ENCODE measurements at regions not wholly inside any gene's neighbourhood (a gene's known extent, or its start where the extent isn't known, plus 50 kb on each side); places are given as distances from the start of the nearest gene placed in this dataset.

GRCh38 chr1:72419229-72419628, 136.9 kb upstream of the NEGR1 start:
- Histone ChIP-seq H3K36me3 (ENCODE audit: control insufficient read depth, insufficient read depth, low read length) (no peaks in the 10 kb centered on the region), H3K27me3 (ENCODE audit: control insufficient read depth, insufficient read depth, low read length) (no peaks in the 10 kb centered on the region), H3K4me3 (ENCODE audit: low read depth, low read length) (no peak overlapping the region)
- FAIRE-seq: no peak
- no peak for TF ChIP-seq CTCF (IDR thresholded peaks at IDR 0.05; ENCODE audit: insufficient read depth, low read length, severe bottlenecking)
- DNase-seq (ENCODE audit: low read depth): no peak

GRCh38 chr1:72412286-72412685, 129.9 kb upstream of the NEGR1 start:
- no peaks in the 10 kb centered on the region for H3K36me3 ChIP-seq (ENCODE audit: control insufficient read depth, insufficient read depth, low read length)
- TF ChIP-seq CTCF (IDR thresholded peaks at IDR 0.05; ENCODE audit: insufficient read depth, low read length, severe bottlenecking): no peak
- H3K27me3 ChIP-seq (ENCODE audit: control insufficient read depth, insufficient read depth, low read length): no peaks in the 10 kb centered on the region
- no peak for FAIRE-seq
- H3K4me3 ChIP-seq (ENCODE audit: low read depth, low read length): no peak overlapping the region
- peak; percentile 80 for DNase-seq (ENCODE audit: low read depth)

- DNase-seq (ENCODE audit: low read depth): no peak
These were observed 117.5 kb upstream of the NEGR1 start for GRCh38 chr1:72399807-72400206.

GRCh38 chr1:72397786-72398185, 115.4 kb upstream of the NEGR1 start:
- Histone ChIP-seq H3K27me3 (ENCODE audit: control insufficient read depth, insufficient read depth, low read length) (no peaks in the 10 kb centered on the region), H3K4me3 (ENCODE audit: low read depth, low read length) (no peak overlapping the region), H3K36me3 (ENCODE audit: control insufficient read depth, insufficient read depth, low read length) (no peaks in the 10 kb centered on the region)
- no peak for FAIRE-seq
- no peak for DNase-seq (ENCODE audit: low read depth)
- no peak for TF ChIP-seq CTCF (IDR thresholded peaks at IDR 0.05; ENCODE audit: insufficient read depth, low read length, severe bottlenecking)

More at GRCh38 chr1:72399807-72400206, 117.5 kb upstream of the NEGR1 start:
- no peak for TF ChIP-seq CTCF (IDR thresholded peaks at IDR 0.05; ENCODE audit: insufficient read depth, low read length, severe bottlenecking)
- FAIRE-seq: no peak
- H3K4me3 ChIP-seq (ENCODE audit: low read depth, low read length): no peak overlapping the region
- H3K27me3 ChIP-seq (ENCODE audit: control insufficient read depth, insufficient read depth, low read length): no peaks in the 10 kb centered on the region
- no peaks in the 10 kb centered on the region for H3K36me3 ChIP-seq (ENCODE audit: control insufficient read depth, insufficient read depth, low read length)

GRCh38 chr1:72394457-72394856, 112.1 kb upstream of the NEGR1 start:
- Histone ChIP-seq H3K36me3 (ENCODE audit: control insufficient read depth, insufficient read depth, low read length) (no peaks in the 10 kb centered on the region), H3K4me3 (ENCODE audit: low read depth, low read length) (no peak overlapping the region), H3K27me3 (ENCODE audit: control insufficient read depth, insufficient read depth, low read length) (no peaks in the 10 kb centered on the region)
- no peak for TF ChIP-seq CTCF (IDR thresholded peaks at IDR 0.05; ENCODE audit: insufficient read depth, low read length, severe bottlenecking)
- DNase-seq (ENCODE audit: low read depth): no peak
- no peak for FAIRE-seq

GRCh38 chr1:72379072-72379471, 96.7 kb upstream of the NEGR1 start:
- no peak for DNase-seq (ENCODE audit: low read depth)
- no peak for TF ChIP-seq CTCF (IDR thresholded peaks at IDR 0.05; ENCODE audit: insufficient read depth, low read length, severe bottlenecking)
- H3K36me3 ChIP-seq (ENCODE audit: control insufficient read depth, insufficient read depth, low read length): no peaks in the 10 kb centered on the region
- H3K4me3 ChIP-seq (ENCODE audit: low read depth, low read length): no peak overlapping the region
- H3K27me3 ChIP-seq (ENCODE audit: control insufficient read depth, insufficient read depth, low read length): no peaks in the 10 kb centered on the region
- no peak for FAIRE-seq
